ENCODE measurements at regions not wholly inside any gene's neighbourhood (a gene's known extent, or its start where the extent isn't known, plus 50 kb on each side); places are given as distances from the start of the nearest gene placed in this dataset.
"Not testable (repeated sequence)": the region's sequence is repeated elsewhere in the genome, so short reads cannot be mapped to it uniquely, and the experiment has no call there.

DNA sequence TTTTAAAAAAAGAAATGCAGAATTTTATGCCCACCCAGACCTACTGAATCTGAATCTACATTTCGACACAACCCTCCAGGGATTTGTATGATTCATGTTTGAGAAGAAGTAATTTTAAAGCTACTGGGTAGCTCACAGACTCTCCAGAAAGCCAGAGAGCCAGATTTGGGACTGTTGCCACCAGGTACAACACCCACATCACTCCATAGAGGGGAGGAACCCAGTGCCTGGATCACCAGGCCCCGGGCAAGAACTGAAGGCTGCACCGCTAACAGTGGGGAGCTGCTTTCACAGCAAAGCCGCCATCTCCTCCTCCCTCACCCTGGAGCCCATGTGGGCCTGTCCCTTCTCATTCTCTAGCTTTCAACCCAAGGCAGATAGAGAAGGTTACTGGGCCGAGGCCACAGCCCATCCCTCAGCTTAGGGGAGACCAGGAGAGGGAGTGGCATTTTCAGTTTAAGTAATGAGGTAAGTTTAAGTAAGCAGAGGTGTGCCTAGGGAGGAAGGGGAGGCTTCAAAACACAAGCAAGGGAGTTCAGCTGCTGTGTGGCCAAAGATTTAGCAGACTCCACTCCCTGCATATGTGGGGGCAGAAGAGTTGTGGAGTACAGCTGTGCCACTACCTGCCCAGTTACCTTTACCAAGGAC, 109.8 kb downstream of the IL12A start:
- DNase-seq (ENCODE audit: low spot score in 2 of 2) = no peak
- Histone ChIP-seq H3K9me3 (no peaks in the 10 kb centered on the region), H3K27ac (no peak overlapping the region), H3K36me3 (no peaks in the 10 kb centered on the region), H3K4me1 (no peaks in the 10 kb centered on the region), H3K4me3 (no peak overlapping the region), H3K27me3 (no peaks in the 10 kb centered on the region)
- intact Hi-C loops (cut with DNase I) = no loop called here
- TF ChIP-seq CTCF (IDR thresholded peaks at IDR 0.05) = no peak

- Histone ChIP-seq H3K27me3 (no peaks in the 10 kb centered on the region), H3K27ac (no peak overlapping the region), H3K36me3 (no peaks in the 10 kb centered on the region), H3K4me1 (no peaks in the 10 kb centered on the region), H3K4me3 (no peak overlapping the region), H3K9me3 (no peaks in the 10 kb centered on the region)
- intact Hi-C loops (cut with DNase I) = no loop called here
- no peak for TF ChIP-seq CTCF (IDR thresholded peaks at IDR 0.05)
- no peak for DNase-seq (ENCODE audit: low spot score in 2 of 2)
Observed at GRCh38 chr3:160098926-160099626, 110.4 kb downstream of the IL12A start.

- Histone ChIP-seq H3K4me3 (no peak overlapping the region), H3K9me3 (no peaks in the 10 kb centered on the region), H3K27ac (no peak overlapping the region), H3K27me3 (no peaks in the 10 kb centered on the region), H3K36me3 (no peaks in the 10 kb centered on the region), H3K4me1 (no peaks in the 10 kb centered on the region)
- intact Hi-C loops (cut with DNase I) = no loop called here
- no peak for TF ChIP-seq CTCF (IDR thresholded peaks at IDR 0.05)
- DNase-seq (ENCODE audit: low spot score in 2 of 2) = no peak
Observed at GRCh38 chr3:160099834-160100233, 111.2 kb downstream of the IL12A start.

DNA sequence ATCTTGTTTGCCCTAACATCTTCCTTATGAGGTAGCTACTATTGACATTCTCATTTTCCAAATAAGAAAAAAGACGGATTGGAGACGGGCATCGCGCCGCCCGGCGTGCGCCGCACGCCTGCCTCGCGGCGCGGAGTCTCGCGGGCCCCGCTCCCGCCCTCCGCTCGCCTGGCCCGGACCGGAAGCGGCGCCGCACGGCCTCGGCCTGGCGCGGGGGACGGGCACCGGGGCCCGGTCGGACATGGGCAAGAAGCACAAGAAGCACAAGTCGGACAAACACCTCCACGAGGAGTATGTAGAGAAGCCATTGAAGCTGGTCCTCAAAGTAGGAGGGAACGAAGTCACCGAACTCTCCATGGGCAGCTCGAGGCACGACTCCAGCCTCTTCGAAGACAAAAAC, 112.0 kb downstream of the IL12A start:
- intact Hi-C loops (cut with DNase I) = no loop called here
- no peaks in the 10 kb centered on the region for H3K4me1 ChIP-seq
- H3K36me3 ChIP-seq = no peaks in the 10 kb centered on the region
- H3K4me3 ChIP-seq = no peak overlapping the region
- no peak overlapping the region for H3K27ac ChIP-seq
- no peaks in the 10 kb centered on the region for H3K9me3 ChIP-seq
- no peak for TF ChIP-seq CTCF (IDR thresholded peaks at IDR 0.05)
- no peaks in the 10 kb centered on the region for H3K27me3 ChIP-seq
- no peak for DNase-seq (ENCODE audit: low spot score in 2 of 2)

GRCh38 chr3:160102001-160102400, 113.4 kb downstream of the IL12A start:
- H3K36me3 ChIP-seq; intact Hi-C loops (cut with DNase I); H3K4me1 ChIP-seq; DNase-seq (ENCODE audit: low spot score in 2 of 2); H3K9me3 ChIP-seq; H3K27ac ChIP-seq; H3K27me3 ChIP-seq; H3K4me3 ChIP-seq: not testable (repeated sequence)

GRCh38 chr3:160103397-160103796, 114.8 kb downstream of the IL12A start:
- TF ChIP-seq CTCF (IDR thresholded peaks at IDR 0.05) = no peak
- DNase-seq (ENCODE audit: low spot score in 2 of 2) = no peak
- Histone ChIP-seq H3K9me3 (no peaks in the 10 kb centered on the region), H3K27ac (no peak overlapping the region), H3K27me3 (no peaks in the 10 kb centered on the region), H3K4me1 (no peaks in the 10 kb centered on the region), H3K36me3 (no peaks in the 10 kb centered on the region), H3K4me3 (no peak overlapping the region)
- intact Hi-C loops (cut with DNase I) = no loop called here

Data from ascending aorta (tissue), 2 donors.